ENCODE measurements at regions not wholly inside any gene's neighbourhood (a gene's known extent, or its start where the extent isn't known, plus 50 kb on each side); places are given as distances from the start of the nearest gene placed in this dataset.

DNA sequence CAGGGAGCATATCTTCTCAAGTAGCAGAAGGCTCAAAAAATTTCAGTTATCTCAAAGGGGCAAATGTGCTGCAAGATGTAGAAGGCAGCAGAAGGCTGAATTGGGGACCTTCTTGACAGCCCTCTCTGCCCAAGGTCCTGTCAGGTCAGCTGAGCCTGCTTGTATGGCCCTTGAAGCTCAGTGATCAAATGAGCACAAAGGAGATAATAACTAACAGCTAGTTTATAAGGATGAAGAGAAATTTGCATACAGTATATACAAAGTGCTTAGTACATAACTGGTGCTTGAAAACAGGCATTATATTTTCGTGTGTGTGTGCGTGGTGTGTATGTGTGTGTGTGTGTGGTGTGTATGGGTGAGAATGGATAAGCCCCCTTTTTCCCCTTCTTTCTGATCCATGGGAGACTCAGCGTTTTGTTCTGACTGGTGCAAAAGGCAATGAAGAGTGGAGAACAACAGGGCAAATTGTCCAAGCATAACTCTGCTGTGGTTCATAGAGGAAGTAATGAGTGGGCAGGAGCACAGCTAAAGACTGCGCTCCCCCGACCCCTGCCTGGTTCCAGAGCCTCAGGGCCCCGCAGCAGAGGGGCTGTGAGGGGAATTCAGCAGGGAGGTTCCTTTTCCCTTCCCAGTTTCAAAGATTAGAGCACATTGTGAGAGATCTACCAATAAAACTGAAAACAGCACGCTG is 356.8 kb upstream of the NR2F2 start:
- Histone ChIP-seq H3K36me3 (ENCODE audit: control insufficient read depth in 1 of 2, insufficient read depth in 2 of 2, low read length in 2 of 2) (no peaks in the 10 kb centered on the region), H3K4me3 (ENCODE audit: low read depth, low read length) (no peak overlapping the region), H3K27ac (ENCODE audit: low read depth, low read length) (no peak overlapping the region), H2BK12ac (ENCODE audit: low read length) (no peak overlapping the region), H3K4me2 (ENCODE audit: low read length) (no peak overlapping the region), H3K14ac (ENCODE audit: low read length) (no peak overlapping the region), H3K9ac (ENCODE audit: low read length) (no peak overlapping the region), H3K4me1 (ENCODE audit: control insufficient read depth in 1 of 2, insufficient read depth in 2 of 2, low read length in 2 of 2) (peaks cover 0 to 9% of the 10 kb centered on the region in 2 experiments), H3K79me1 (ENCODE audit: low read length) (no peaks in the 10 kb centered on the region), H3K27me3 (ENCODE audit: insufficient read depth, low read length) (no peaks in the 10 kb centered on the region), H4K8ac (ENCODE audit: low read depth, low read length) (no peak overlapping the region), H3K18ac (ENCODE audit: low read length) (no peak overlapping the region), H3K9me3 (ENCODE audit: insufficient read depth, low read depth, low read length) (peaks cover 3% of the 10 kb centered on the region), H3K79me2 (ENCODE audit: control insufficient read depth, insufficient read depth, low read length, poor library complexity) (no peaks in the 10 kb centered on the region), H4K12ac (ENCODE audit: low read depth, low read length) (no peak overlapping the region), H4K91ac (ENCODE audit: low read depth, low read length) (no peak overlapping the region), H2BK120ac (ENCODE audit: insufficient read depth, low read length, poor library complexity) (no peak overlapping the region), H3K4ac (ENCODE audit: low read depth, low read length) (no peak overlapping the region), H2BK5ac (ENCODE audit: low read depth, low read length, poor library complexity) (no peak overlapping the region), H2AK5ac (ENCODE audit: low read length) (no peak overlapping the region), H2AFZ (ENCODE audit: insufficient read depth, low read length, poor library complexity) (no peak overlapping the region), H3K23ac (ENCODE audit: low read length) (no peak overlapping the region)
- no CpG with 5 or more reads among the region's 7 CpGs for WGBS (ENCODE audit: extremely low coverage, insufficient coverage, insufficient read length)
- no peak for DNase-seq

DNA sequence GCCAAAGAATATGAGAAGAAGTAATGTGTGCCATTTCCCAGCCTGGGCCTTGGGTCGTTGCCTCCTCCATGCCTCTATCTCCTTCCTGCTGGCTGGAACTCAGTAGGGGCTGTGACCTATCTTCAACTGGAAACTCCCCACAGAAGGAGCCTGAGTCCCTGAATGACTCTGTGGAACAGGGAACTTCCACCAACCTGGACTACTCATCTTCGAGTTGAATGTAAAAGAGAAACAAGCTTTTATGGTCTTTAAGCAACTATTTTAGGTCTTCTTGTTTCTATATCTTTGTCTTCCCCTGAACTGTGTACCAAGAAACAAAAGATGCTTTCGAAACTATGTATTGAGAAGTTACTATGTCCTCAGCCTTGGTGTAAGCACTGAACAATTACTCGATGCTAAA is 355.3 kb upstream of the NR2F2 start:
- no peaks in the 10 kb centered on the region for H3K79me2 ChIP-seq (ENCODE audit: control insufficient read depth, insufficient read depth, low read length, poor library complexity)
- no peak overlapping the region for H2BK120ac ChIP-seq (ENCODE audit: insufficient read depth, low read length, poor library complexity)
- H4K91ac ChIP-seq (ENCODE audit: low read depth, low read length), result no peak overlapping the region
- H3K4ac ChIP-seq (ENCODE audit: low read depth, low read length), result no peak overlapping the region
- no peak overlapping the region for H2AFZ ChIP-seq (ENCODE audit: insufficient read depth, low read length, poor library complexity)
- no peak overlapping the region for H4K8ac ChIP-seq (ENCODE audit: low read depth, low read length)
- H3K27me3 ChIP-seq (ENCODE audit: insufficient read depth, low read length), result no peaks in the 10 kb centered on the region
- H3K9ac ChIP-seq (ENCODE audit: low read length), result no peak overlapping the region
- no peak overlapping the region for H4K12ac ChIP-seq (ENCODE audit: low read depth, low read length)
- no peaks in the 10 kb centered on the region for H3K36me3 ChIP-seq (ENCODE audit: control insufficient read depth in 1 of 2, insufficient read depth in 2 of 2, low read length in 2 of 2)
- no peak overlapping the region for H2AK5ac ChIP-seq (ENCODE audit: low read length)
- H3K23ac ChIP-seq (ENCODE audit: low read length), result no peak overlapping the region
- H3K4me2 ChIP-seq (ENCODE audit: low read length), result no peak overlapping the region
- no peak overlapping the region for H3K14ac ChIP-seq (ENCODE audit: low read length)
- no peaks in the 10 kb centered on the region for H3K79me1 ChIP-seq (ENCODE audit: low read length)
- H3K27ac ChIP-seq (ENCODE audit: low read depth, low read length), result no peak overlapping the region
- H2BK12ac ChIP-seq (ENCODE audit: low read length), result no peak overlapping the region
- no peak overlapping the region for H3K18ac ChIP-seq (ENCODE audit: low read length)
- H3K4me1 ChIP-seq (ENCODE audit: control insufficient read depth in 1 of 2, insufficient read depth in 2 of 2, low read length in 2 of 2), result peaks cover 0 to 9% of the 10 kb centered on the region in 2 experiments
- no peak for DNase-seq
- H2BK5ac ChIP-seq (ENCODE audit: low read depth, low read length, poor library complexity), result no peak overlapping the region
- WGBS (ENCODE audit: extremely low coverage, insufficient coverage, insufficient read length), result no CpG with 5 or more reads among the region's 4 CpGs
- peaks cover 2% of the 10 kb centered on the region for H3K9me3 ChIP-seq (ENCODE audit: insufficient read depth, low read depth, low read length)
- H3K4me3 ChIP-seq (ENCODE audit: low read depth, low read length), result no peak overlapping the region

DNA sequence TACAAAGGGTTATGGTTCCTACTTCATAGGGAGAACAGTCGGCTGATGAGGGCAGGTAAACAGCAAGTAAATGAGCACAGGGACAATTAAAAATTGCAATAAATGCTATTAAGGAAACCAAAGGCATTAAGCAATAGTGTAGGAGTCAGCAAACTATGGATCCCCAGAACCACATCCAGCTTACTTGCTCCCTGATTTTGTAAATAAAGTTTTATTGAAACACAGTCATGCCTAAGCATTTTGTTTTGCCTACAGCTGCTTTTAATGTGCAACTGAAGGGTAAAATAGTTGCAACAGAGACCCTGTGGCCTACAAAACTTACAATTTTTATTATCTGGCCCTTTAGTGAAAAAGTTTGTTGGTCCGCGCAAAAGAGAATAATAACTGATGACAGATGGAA is 351.2 kb upstream of the NR2F2 start:
- Histone ChIP-seq H2BK12ac (ENCODE audit: low read length) (no peak overlapping the region), H3K79me2 (ENCODE audit: control insufficient read depth, insufficient read depth, low read length, poor library complexity) (no peaks in the 10 kb centered on the region), H4K8ac (ENCODE audit: low read depth, low read length) (no peak overlapping the region), H3K4me3 (ENCODE audit: low read depth, low read length) (no peak overlapping the region), H3K23ac (ENCODE audit: low read length) (no peak overlapping the region), H2BK120ac (ENCODE audit: insufficient read depth, low read length, poor library complexity) (no peak overlapping the region), H2BK5ac (ENCODE audit: low read depth, low read length, poor library complexity) (no peak overlapping the region), H3K4ac (ENCODE audit: low read depth, low read length) (no peak overlapping the region), H3K27ac (ENCODE audit: low read depth, low read length) (no peak overlapping the region), H3K4me2 (ENCODE audit: low read length) (no peak overlapping the region), H3K79me1 (ENCODE audit: low read length) (no peaks in the 10 kb centered on the region), H3K9ac (ENCODE audit: low read length) (no peak overlapping the region), H4K12ac (ENCODE audit: low read depth, low read length) (no peak overlapping the region), H3K18ac (ENCODE audit: low read length) (no peak overlapping the region), H2AFZ (ENCODE audit: insufficient read depth, low read length, poor library complexity) (no peak overlapping the region), H4K91ac (ENCODE audit: low read depth, low read length) (no peak overlapping the region), H3K36me3 (ENCODE audit: control insufficient read depth in 1 of 2, insufficient read depth in 2 of 2, low read length in 2 of 2) (no peaks in the 10 kb centered on the region), H3K27me3 (ENCODE audit: insufficient read depth, low read length) (no peaks in the 10 kb centered on the region), H2AK5ac (ENCODE audit: low read length) (no peak overlapping the region), H3K14ac (ENCODE audit: low read length) (no peak overlapping the region), H3K4me1 (ENCODE audit: control insufficient read depth in 1 of 2, insufficient read depth in 2 of 2, low read length in 2 of 2) (no peaks in the 10 kb centered on the region), H3K9me3 (ENCODE audit: insufficient read depth, low read depth, low read length) (peaks cover 2% of the 10 kb centered on the region)
- WGBS (ENCODE audit: extremely low coverage, insufficient coverage, insufficient read length), result no CpG with 5 or more reads among the region's 3 CpGs
- DNase-seq, result no peak

DNA sequence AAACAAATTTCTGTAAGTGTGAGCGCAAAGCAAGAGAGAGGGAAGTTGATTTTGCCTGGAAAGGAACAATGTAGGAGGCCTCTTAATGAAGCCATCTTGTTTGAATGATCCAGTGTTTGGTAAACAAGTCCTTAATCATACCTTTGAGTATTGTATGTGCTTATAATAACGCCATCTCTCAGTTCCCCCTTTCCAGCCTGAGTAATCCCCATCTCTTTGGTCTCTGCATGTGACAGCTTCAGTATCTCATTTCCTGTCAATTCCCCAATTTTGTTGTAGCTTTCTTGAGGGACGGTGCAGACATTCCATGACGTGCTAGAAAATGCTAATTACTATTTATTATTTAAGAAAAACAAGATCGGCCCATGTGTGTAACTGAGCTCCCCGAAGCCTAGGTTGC is 349.3 kb upstream of the NR2F2 start:
- no peaks in the 10 kb centered on the region for H3K79me1 ChIP-seq (ENCODE audit: low read length)
- H3K79me2 ChIP-seq (ENCODE audit: control insufficient read depth, insufficient read depth, low read length, poor library complexity), result no peaks in the 10 kb centered on the region
- H3K4me2 ChIP-seq (ENCODE audit: low read length), result no peak overlapping the region
- WGBS (ENCODE audit: extremely low coverage, insufficient coverage, insufficient read length), result no CpG with 5 or more reads among the region's 6 CpGs
- H2AFZ ChIP-seq (ENCODE audit: insufficient read depth, low read length, poor library complexity), result no peak overlapping the region
- H4K91ac ChIP-seq (ENCODE audit: low read depth, low read length), result no peak overlapping the region
- H3K4me3 ChIP-seq (ENCODE audit: low read depth, low read length), result no peak overlapping the region
- no peak overlapping the region for H3K14ac ChIP-seq (ENCODE audit: low read length)
- no peak overlapping the region for H4K8ac ChIP-seq (ENCODE audit: low read depth, low read length)
- H2BK12ac ChIP-seq (ENCODE audit: low read length), result no peak overlapping the region
- no peak overlapping the region for H3K23ac ChIP-seq (ENCODE audit: low read length)
- no peak overlapping the region for H2BK5ac ChIP-seq (ENCODE audit: low read depth, low read length, poor library complexity)
- H2BK120ac ChIP-seq (ENCODE audit: insufficient read depth, low read length, poor library complexity), result no peak overlapping the region
- no peak overlapping the region for H2AK5ac ChIP-seq (ENCODE audit: low read length)
- no peaks in the 10 kb centered on the region for H3K4me1 ChIP-seq (ENCODE audit: control insufficient read depth in 1 of 2, insufficient read depth in 2 of 2, low read length in 2 of 2)
- H3K9ac ChIP-seq (ENCODE audit: low read length), result no peak overlapping the region
- no peak overlapping the region for H3K27ac ChIP-seq (ENCODE audit: low read depth, low read length)
- H3K18ac ChIP-seq (ENCODE audit: low read length), result no peak overlapping the region
- H4K12ac ChIP-seq (ENCODE audit: low read depth, low read length), result no peak overlapping the region
- DNase-seq, result no peak
- no peak overlapping the region for H3K4ac ChIP-seq (ENCODE audit: low read depth, low read length)
- H3K36me3 ChIP-seq (ENCODE audit: control insufficient read depth in 1 of 2, insufficient read depth in 2 of 2, low read length in 2 of 2), result no peaks in the 10 kb centered on the region
- no peaks in the 10 kb centered on the region for H3K27me3 ChIP-seq (ENCODE audit: insufficient read depth, low read length)
- H3K9me3 ChIP-seq (ENCODE audit: insufficient read depth, low read depth, low read length), result no peaks in the 10 kb centered on the region

Measured in trophoblast cell (in vitro differentiated cells and primary cell).